ENCODE measurements at regions not wholly inside any gene's neighbourhood (a gene's known extent, or its start where the extent isn't known, plus 50 kb on each side); places are given as distances from the start of the nearest gene placed in this dataset.
"Not testable (repeated sequence)": the region's sequence is repeated elsewhere in the genome, so short reads cannot be mapped to it uniquely, and the experiment has no call there.

DNA sequence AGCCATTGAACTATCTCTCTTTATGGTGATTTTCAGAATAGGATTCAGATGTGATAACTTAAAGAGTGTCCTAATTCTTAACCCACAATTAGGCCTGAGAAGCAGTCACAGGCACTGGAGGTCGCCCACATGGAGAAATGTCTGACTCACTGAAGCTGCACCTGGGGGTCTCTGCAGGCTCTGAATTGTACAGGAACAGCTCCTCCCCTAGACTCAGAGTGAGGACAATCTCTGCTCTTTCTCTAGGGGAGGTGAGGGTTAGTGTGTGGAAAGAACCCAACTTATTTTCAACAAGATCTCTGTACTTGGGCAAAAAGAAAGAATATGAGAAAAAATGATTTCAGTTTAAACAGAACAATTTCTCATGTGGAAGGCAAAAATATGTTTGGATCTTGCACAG is 1124.6 kb downstream of the TMEM121 start:
- Histone ChIP-seq H3K4me3 (ENCODE audit: low read length) (no peak overlapping the region), H3K4me1 (ENCODE audit: insufficient read depth, low read length) (no peaks in the 10 kb centered on the region), H3K27me3 (ENCODE audit: control insufficient read depth in 1 of 2, insufficient read depth in 2 of 2, low read length in 2 of 2) (peaks cover 0 to 5% of the 10 kb centered on the region in 2 experiments), H3K36me3 (ENCODE audit: insufficient read depth, low read length) (no peaks in the 10 kb centered on the region), H3K9me3 (ENCODE audit: control insufficient read depth in 1 of 2, insufficient read depth in 1 of 2, low read length in 2 of 2) (no peaks in the 10 kb centered on the region), H3K27ac (ENCODE audit: low read depth in 1 of 2, low read length in 2 of 2) (no peak overlapping the region)
- Mint-ChIP-seq H3K27ac (no peak overlapping the region), H3K9me3 (no peaks in the 10 kb centered on the region), H3K36me3 (ENCODE audit: low read depth) (no peaks in the 10 kb centered on the region), H3K4me1 (ENCODE audit: low read depth) (peaks cover 6% of the 10 kb centered on the region), H3K27me3 (peaks cover 6% of the 10 kb centered on the region), H3K4me3 (no peak overlapping the region)
- DNase-seq (no peak), ATAC-seq (ENCODE audit: poor library complexity) (no peak)
- POLR2A ChIA-PET: no interaction called here
- CTCF ChIA-PET: no interaction called here
- TF ChIP-seq, protein P1, sequence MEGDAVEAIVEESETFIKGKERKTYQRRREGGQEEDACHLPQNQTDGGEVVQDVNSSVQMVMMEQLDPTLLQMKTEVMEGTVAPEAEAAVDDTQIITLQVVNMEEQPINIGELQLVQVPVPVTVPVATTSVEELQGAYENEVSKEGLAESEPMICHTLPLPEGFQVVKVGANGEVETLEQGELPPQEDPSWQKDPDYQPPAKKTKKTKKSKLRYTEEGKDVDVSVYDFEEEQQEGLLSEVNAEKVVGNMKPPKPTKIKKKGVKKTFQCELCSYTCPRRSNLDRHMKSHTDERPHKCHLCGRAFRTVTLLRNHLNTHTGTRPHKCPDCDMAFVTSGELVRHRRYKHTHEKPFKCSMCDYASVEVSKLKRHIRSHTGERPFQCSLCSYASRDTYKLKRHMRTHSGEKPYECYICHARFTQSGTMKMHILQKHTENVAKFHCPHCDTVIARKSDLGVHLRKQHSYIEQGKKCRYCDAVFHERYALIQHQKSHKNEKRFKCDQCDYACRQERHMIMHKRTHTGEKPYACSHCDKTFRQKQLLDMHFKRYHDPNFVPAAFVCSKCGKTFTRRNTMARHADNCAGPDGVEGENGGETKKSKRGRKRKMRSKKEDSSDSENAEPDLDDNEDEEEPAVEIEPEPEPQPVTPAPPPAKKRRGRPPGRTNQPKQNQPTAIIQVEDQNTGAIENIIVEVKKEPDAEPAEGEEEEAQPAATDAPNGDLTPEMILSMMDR (IDR thresholded peaks at IDR 0.05): no peak
- intact Hi-C loops (cut with DNase I, micrococcal nuclease): no loop called here

DNA sequence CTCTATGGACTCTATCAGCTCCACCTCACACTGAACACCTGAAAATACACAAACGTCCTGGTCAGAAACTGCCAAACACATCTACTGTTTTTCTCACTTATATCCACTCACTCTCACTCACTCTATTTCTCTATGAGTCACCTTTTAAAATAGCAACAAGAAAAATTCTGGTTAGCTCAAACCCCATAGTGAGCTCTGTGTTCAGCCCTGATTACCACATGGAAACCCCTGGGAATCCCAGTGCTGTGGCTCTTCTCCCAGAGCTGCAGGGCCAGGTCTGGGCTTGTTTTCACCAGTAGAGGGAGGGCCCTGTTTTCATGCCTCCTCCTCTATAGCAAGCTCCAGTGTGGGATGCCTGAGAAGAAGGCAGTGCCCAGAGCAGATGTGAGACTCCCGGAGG is 1126.1 kb downstream of the TMEM121 start:
- Histone ChIP-seq H3K9me3 (ENCODE audit: control insufficient read depth in 1 of 2, insufficient read depth in 1 of 2, low read length in 2 of 2) (no peaks in the 10 kb centered on the region), H3K4me1 (ENCODE audit: insufficient read depth, low read length) (peaks cover 7% of the 10 kb centered on the region), H3K4me3 (ENCODE audit: low read length) (no peak overlapping the region), H3K27ac (ENCODE audit: low read depth in 1 of 2, low read length in 2 of 2) (no peak overlapping the region), H3K27me3 (ENCODE audit: control insufficient read depth in 1 of 2, insufficient read depth in 2 of 2, low read length in 2 of 2) (peaks cover 0 to 5% of the 10 kb centered on the region in 2 experiments), H3K36me3 (ENCODE audit: insufficient read depth, low read length) (no peaks in the 10 kb centered on the region)
- H3K36me3 Mint-ChIP-seq (ENCODE audit: low read depth): no peaks in the 10 kb centered on the region
- H3K27ac Mint-ChIP-seq: no peak overlapping the region
- ATAC-seq (ENCODE audit: poor library complexity) (no peak), DNase-seq (no peak)
- H3K4me3 Mint-ChIP-seq: no peak overlapping the region
- intact Hi-C loops (cut with DNase I, micrococcal nuclease): no loop called here
- H3K4me1 Mint-ChIP-seq (ENCODE audit: low read depth): peaks cover 19% of the 10 kb centered on the region
- peaks cover 6% of the 10 kb centered on the region for H3K27me3 Mint-ChIP-seq
- TF ChIP-seq, protein P1 (IDR thresholded peaks at IDR 0.05): no peak
- ChIA-PET CTCF (no interaction called here), POLR2A (no interaction called here)
- no peaks in the 10 kb centered on the region for H3K9me3 Mint-ChIP-seq

DNA sequence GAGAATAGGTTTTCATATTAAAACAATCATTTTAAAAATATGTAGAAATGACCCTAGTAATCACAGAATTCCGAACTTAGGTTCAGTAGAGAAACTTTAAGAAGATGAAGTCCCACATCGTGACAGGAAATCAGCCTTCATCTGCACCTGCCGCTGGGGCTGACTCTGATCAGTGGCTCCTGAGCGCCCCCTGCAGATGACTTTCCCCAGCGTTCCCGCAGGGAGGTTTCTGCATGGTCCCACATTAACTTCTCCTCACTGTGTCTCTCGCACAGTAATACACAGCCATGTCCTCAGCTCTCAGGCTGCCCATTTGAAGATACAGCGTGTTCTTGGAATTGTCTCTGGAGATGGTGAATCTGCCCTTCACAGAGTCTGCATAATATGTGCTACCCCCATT is 1131.1 kb downstream of the TMEM121 start:
- POLR2A ChIA-PET: no interaction called here
- ATAC-seq (ENCODE audit: poor library complexity): peak; percentile 76
- peaks cover 43% of the 10 kb centered on the region for H3K4me1 Mint-ChIP-seq (ENCODE audit: low read depth)

DNA sequence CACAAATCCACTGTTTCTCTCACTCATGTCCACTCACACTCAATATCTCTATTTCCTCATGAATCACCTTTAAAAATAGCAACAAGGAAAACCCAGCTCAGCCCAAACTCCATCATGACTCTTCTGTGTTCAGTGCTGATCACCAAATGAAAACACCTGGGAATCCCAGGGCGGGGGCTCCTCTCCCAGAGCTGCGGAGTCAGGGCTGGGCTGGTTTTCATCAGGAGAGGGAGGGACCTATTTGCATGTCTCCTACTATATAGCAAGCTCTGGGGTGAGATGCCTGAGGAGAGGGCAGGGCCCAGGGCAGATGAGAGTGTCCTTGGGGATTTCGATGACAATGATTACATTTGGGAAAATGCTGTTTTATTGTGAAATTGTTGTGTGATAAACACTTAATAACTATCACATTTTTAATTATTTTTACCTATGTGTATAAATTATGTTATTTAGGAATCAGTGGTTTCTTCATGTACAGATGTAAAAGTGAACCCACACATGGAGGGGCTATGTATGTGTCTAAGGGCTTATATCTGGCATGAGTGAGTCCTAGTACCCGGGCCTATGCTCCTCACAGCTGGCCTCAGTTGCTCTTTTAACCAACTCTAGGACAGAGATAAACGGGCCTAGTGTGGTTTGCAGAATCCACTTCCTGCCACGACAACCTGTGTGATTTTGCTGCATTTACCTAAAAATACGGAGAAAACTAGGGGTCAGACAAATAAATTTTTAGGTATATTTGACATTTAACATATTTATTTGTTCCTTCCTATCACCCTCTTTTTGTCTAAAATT is 1131.9 kb downstream of the TMEM121 start:
- ATAC-seq (ENCODE audit: poor library complexity); DNase-seq; H3K36me3 Mint-ChIP-seq (ENCODE audit: low read depth); H3K4me3 ChIP-seq (ENCODE audit: low read length); H3K27me3 Mint-ChIP-seq; H3K4me3 Mint-ChIP-seq; H3K27me3 ChIP-seq (ENCODE audit: control insufficient read depth in 1 of 2, insufficient read depth in 2 of 2, low read length in 2 of 2); H3K27ac ChIP-seq (ENCODE audit: low read depth in 1 of 2, low read length in 2 of 2); H3K9me3 Mint-ChIP-seq; H3K9me3 ChIP-seq (ENCODE audit: control insufficient read depth in 1 of 2, insufficient read depth in 1 of 2, low read length in 2 of 2); H3K27ac Mint-ChIP-seq; H3K36me3 ChIP-seq (ENCODE audit: insufficient read depth, low read length); POLR2A ChIA-PET: not testable (repeated sequence)
- CTCF ChIA-PET: interaction anchor here (0.8 to 1.0 kb wide), 3 partner anchors 18 to 33 kb away, joined by 3 read pairs; no protein-coding TSS in a partner anchor
- intact Hi-C loops (cut with DNase I, micrococcal nuclease): loop anchor here in 1 of 2 experiments (5.0 kb wide), 1 partner anchor 109 kb away; no protein-coding TSS in a partner anchor
- peaks cover 51% of the 10 kb centered on the region for H3K4me1 Mint-ChIP-seq (ENCODE audit: low read depth)
- H3K4me1 ChIP-seq (ENCODE audit: insufficient read depth, low read length): peaks cover 14% of the 10 kb centered on the region

More for the DNA sequence above, 1131.1 kb downstream of the TMEM121 start:
- DNase-seq: peak; percentile 40 to 81 (median 56)
- Mint-ChIP-seq H3K27me3 (no peaks in the 10 kb centered on the region), H3K4me3 (no peak overlapping the region), H3K9me3 (no peaks in the 10 kb centered on the region), H3K27ac (no peak overlapping the region), H3K36me3 (ENCODE audit: low read depth) (no peaks in the 10 kb centered on the region)
- no peaks in the 10 kb centered on the region for H3K36me3 ChIP-seq (ENCODE audit: insufficient read depth, low read length)
- H3K27me3 ChIP-seq (ENCODE audit: control insufficient read depth in 1 of 2, insufficient read depth in 2 of 2, low read length in 2 of 2): no peaks in the 10 kb centered on the region
- CTCF ChIA-PET: interaction anchor here (0.8 to 1.0 kb wide), 2 partner anchors 19 to 33 kb away, joined by 3 read pairs; no protein-coding TSS in a partner anchor
- H3K27ac ChIP-seq (ENCODE audit: low read depth in 1 of 2, low read length in 2 of 2): no peak overlapping the region
- H3K4me1 ChIP-seq (ENCODE audit: insufficient read depth, low read length): peaks cover 14% of the 10 kb centered on the region
- TF ChIP-seq, protein P1 (IDR thresholded peaks at IDR 0.05): peak; percentile 67
- H3K9me3 ChIP-seq (ENCODE audit: control insufficient read depth in 1 of 2, insufficient read depth in 1 of 2, low read length in 2 of 2): no peaks in the 10 kb centered on the region
- no peak overlapping the region for H3K4me3 ChIP-seq (ENCODE audit: low read length)
- intact Hi-C loops (cut with DNase I, micrococcal nuclease): loop anchor here in 1 of 2 experiments (5.0 kb wide), 1 partner anchor 110 kb away; no protein-coding TSS in a partner anchor

All from CD4-positive, alpha-beta T cell (primary cell).